ENCODE measurements at regions not wholly inside any gene's neighbourhood (a gene's known extent, or its start where the extent isn't known, plus 50 kb on each side); places are given as distances from the start of the nearest gene placed in this dataset.

- no peaks in the 10 kb centered on the region for H3K36me3 ChIP-seq
- no peak overlapping the region for H3K27ac ChIP-seq
- no peak for DNase-seq
- no peaks in the 10 kb centered on the region for H3K27me3 ChIP-seq
- intact Hi-C loops (cut with DNase I; ENCODE audit: low total_unique reads) (no loop called here), in situ Hi-C loops (cut with MboI; ENCODE audit: low sequenced_read_pairs in 4 of 4) (no loop called here)
- TF ChIP-seq CTCF (IDR thresholded peaks at IDR 0.05 in 4 of 5, conservative IDR thresholded peaks at IDR 0.05 in 1 of 5), result no peak
- TF ChIP-seq POLR2A (IDR thresholded peaks at IDR 0.05), result no peak
- ATAC-seq, result peak in 1 of 2 donors; percentile 22
- no peaks in the 10 kb centered on the region for H3K9me3 ChIP-seq
- no peak overlapping the region for H3K4me3 ChIP-seq
- H3K4me1 ChIP-seq, result no peaks in the 10 kb centered on the region
These were observed 4747.7 kb upstream of the OR11H1 start for GRCh38 chr22:10780281-10780680.

- H3K9me3 ChIP-seq, result no peaks in the 10 kb centered on the region
- H3K27ac ChIP-seq, result no peak overlapping the region
- DNase-seq (no peak), ATAC-seq (no peak)
- no peaks in the 10 kb centered on the region for H3K36me3 ChIP-seq
- H3K4me3 ChIP-seq, result no peak overlapping the region
- no peak for TF ChIP-seq CTCF (IDR thresholded peaks at IDR 0.05 in 4 of 5, conservative IDR thresholded peaks at IDR 0.05 in 1 of 5)
- TF ChIP-seq POLR2A (IDR thresholded peaks at IDR 0.05), result no peak
- intact Hi-C loops (cut with DNase I; ENCODE audit: low total_unique reads) (no loop called here), in situ Hi-C loops (cut with MboI; ENCODE audit: low sequenced_read_pairs in 4 of 4) (no loop called here)
- H3K4me1 ChIP-seq, result no peaks in the 10 kb centered on the region
- H3K27me3 ChIP-seq, result no peaks in the 10 kb centered on the region
These were observed 4746.2 kb upstream of the OR11H1 start for GRCh38 chr22:10781571-10782403.

Measured in gastrocnemius medialis (tissue), 4 donors.